ENCODE measurements at regions not wholly inside any gene's neighbourhood (a gene's known extent, or its start where the extent isn't known, plus 50 kb on each side); places are given as distances from the start of the nearest gene placed in this dataset.

GRCh38 chr13:73672492-73672891 is 461.7 kb downstream of the KLF12 start:
- DNase-seq (ENCODE audit: low spot score, unreplicated experiment) = no peak
- TF ChIP-seq, protein P1, sequence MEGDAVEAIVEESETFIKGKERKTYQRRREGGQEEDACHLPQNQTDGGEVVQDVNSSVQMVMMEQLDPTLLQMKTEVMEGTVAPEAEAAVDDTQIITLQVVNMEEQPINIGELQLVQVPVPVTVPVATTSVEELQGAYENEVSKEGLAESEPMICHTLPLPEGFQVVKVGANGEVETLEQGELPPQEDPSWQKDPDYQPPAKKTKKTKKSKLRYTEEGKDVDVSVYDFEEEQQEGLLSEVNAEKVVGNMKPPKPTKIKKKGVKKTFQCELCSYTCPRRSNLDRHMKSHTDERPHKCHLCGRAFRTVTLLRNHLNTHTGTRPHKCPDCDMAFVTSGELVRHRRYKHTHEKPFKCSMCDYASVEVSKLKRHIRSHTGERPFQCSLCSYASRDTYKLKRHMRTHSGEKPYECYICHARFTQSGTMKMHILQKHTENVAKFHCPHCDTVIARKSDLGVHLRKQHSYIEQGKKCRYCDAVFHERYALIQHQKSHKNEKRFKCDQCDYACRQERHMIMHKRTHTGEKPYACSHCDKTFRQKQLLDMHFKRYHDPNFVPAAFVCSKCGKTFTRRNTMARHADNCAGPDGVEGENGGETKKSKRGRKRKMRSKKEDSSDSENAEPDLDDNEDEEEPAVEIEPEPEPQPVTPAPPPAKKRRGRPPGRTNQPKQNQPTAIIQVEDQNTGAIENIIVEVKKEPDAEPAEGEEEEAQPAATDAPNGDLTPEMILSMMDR (IDR thresholded peaks at IDR 0.05; ENCODE audit: unreplicated experiment) = no peak
- Mint-ChIP-seq H3K9me3 (ENCODE audit: low read depth) (peaks cover 17% of the 10 kb centered on the region), H3K27me3 (no peaks in the 10 kb centered on the region), H3K4me3 (ENCODE audit: low read depth) (no peak overlapping the region), H3K36me3 (ENCODE audit: insufficient read depth) (peaks cover 5% of the 10 kb centered on the region), H3K4me1 (ENCODE audit: low read depth) (peaks cover 43% of the 10 kb centered on the region), H3K27ac (peak overlapping the region; percentile 83)

DNA sequence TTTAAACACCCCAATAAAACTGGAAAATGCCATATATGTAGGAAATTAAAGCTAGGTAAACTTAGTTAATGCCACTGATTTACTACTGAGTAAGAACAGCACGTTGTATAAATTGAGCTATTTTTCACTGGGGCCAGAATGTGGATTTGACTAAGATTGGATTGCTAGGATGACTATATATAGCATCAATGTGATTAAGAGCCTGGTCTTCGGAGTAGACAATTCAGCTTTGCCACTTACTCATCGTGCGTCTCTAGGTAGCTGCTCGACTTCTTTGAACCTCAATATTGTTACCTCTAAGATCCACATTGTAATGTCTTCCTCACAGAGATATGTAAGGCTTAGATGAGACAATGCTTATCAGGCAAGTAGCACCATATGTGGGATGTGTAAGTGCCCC is 462.5 kb downstream of the KLF12 start:
- Mint-ChIP-seq H3K4me3 (ENCODE audit: low read depth) (no peak overlapping the region), H3K27me3 (no peaks in the 10 kb centered on the region), H3K27ac (no peak overlapping the region), H3K36me3 (ENCODE audit: insufficient read depth) (peaks cover 5% of the 10 kb centered on the region), H3K4me1 (ENCODE audit: low read depth) (peaks cover 36% of the 10 kb centered on the region), H3K9me3 (ENCODE audit: low read depth) (peaks cover 17% of the 10 kb centered on the region)
- DNase-seq (ENCODE audit: low spot score, unreplicated experiment) = no peak
- TF ChIP-seq, protein P1 (IDR thresholded peaks at IDR 0.05; ENCODE audit: unreplicated experiment) = no peak

GRCh38 chr13:73671011-73671410 is 463.2 kb downstream of the KLF12 start:
- Mint-ChIP-seq H3K27ac (no peak overlapping the region), H3K36me3 (ENCODE audit: insufficient read depth) (peaks cover 5% of the 10 kb centered on the region), H3K27me3 (no peaks in the 10 kb centered on the region), H3K4me3 (ENCODE audit: low read depth) (no peak overlapping the region), H3K4me1 (ENCODE audit: low read depth) (peaks cover 29% of the 10 kb centered on the region), H3K9me3 (ENCODE audit: low read depth) (peaks cover 17% of the 10 kb centered on the region)
- no peak for DNase-seq (ENCODE audit: low spot score, unreplicated experiment)
- TF ChIP-seq, protein P1 (IDR thresholded peaks at IDR 0.05; ENCODE audit: unreplicated experiment) = no peak

DNA sequence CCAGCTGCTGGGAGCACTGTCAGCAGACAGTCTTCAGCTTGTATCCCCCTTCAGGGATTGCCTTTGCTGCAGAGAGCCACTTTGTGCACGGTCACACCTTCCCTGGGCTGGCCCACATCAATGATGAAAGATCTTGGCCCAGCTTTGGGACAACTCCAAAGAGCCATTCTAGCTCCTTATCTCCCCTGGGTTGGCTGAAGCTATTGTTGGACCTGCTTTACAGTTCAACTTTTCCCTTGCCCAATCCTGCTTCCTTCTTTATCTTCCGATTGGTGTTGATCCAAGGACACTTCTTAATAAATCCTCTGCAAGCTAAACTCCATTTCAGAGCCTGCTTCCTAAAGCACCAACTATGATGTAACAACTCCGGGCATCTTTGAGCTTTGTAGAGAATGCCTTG is 466.4 kb downstream of the KLF12 start:
- no peaks in the 10 kb centered on the region for H3K27me3 Mint-ChIP-seq
- DNase-seq (ENCODE audit: low spot score, unreplicated experiment) = no peak
- peaks cover 11% of the 10 kb centered on the region for H3K4me1 Mint-ChIP-seq (ENCODE audit: low read depth)
- TF ChIP-seq, protein P1 (IDR thresholded peaks at IDR 0.05; ENCODE audit: unreplicated experiment) = no peak
- no peak overlapping the region for H3K4me3 Mint-ChIP-seq (ENCODE audit: low read depth)
- H3K27ac Mint-ChIP-seq = no peak overlapping the region
- peaks cover 5% of the 10 kb centered on the region for H3K36me3 Mint-ChIP-seq (ENCODE audit: insufficient read depth)
- peaks cover 11% of the 10 kb centered on the region for H3K9me3 Mint-ChIP-seq (ENCODE audit: low read depth)

GRCh38 chr13:73665261-73665660 is 468.9 kb downstream of the KLF12 start:
- no peak overlapping the region for H3K4me3 Mint-ChIP-seq (ENCODE audit: low read depth)
- H3K27ac Mint-ChIP-seq = no peak overlapping the region
- no peak for DNase-seq (ENCODE audit: low spot score, unreplicated experiment)
- H3K9me3 Mint-ChIP-seq (ENCODE audit: low read depth) = peaks cover 12% of the 10 kb centered on the region
- H3K4me1 Mint-ChIP-seq (ENCODE audit: low read depth) = peaks cover 2% of the 10 kb centered on the region
- TF ChIP-seq, protein P1 (IDR thresholded peaks at IDR 0.05; ENCODE audit: unreplicated experiment) = no peak
- no peaks in the 10 kb centered on the region for H3K27me3 Mint-ChIP-seq
- peaks cover 5% of the 10 kb centered on the region for H3K36me3 Mint-ChIP-seq (ENCODE audit: insufficient read depth)

All from progenitor cell of endocrine pancreas (in vitro differentiated cells).